Testis (tissue), 2 donors: ENCODE measurements at regions not wholly inside any gene's neighbourhood (a gene's known extent, or its start where the extent isn't known, plus 50 kb on each side); places are given as distances from the start of the nearest gene placed in this dataset.

ENCODE experiments used
- DNase-seq: peaks from one replicate; pipeline ENCODE4 v3.0.0-alpha.2; 2019
- H3K27ac ChIP-seq, 2 donors: fragments of 200-600 bp; sonication (generic); one replicate each; pipeline ENCODE4 v1.5.1; 2019
- H3K27me3 ChIP-seq: fragments of 200-600 bp; sonication (generic); one replicate; pipeline ENCODE4 v1.5.1; 2019
- H3K36me3 ChIP-seq: fragments of 200-600 bp; sonication (generic); one replicate; pipeline ENCODE4 v1.5.1; 2017; ENCODE audit warnings: low read depth; ENCODE audit errors: missing control alignments
- H3K4me1 ChIP-seq: fragments of 200-600 bp; sonication (generic); one replicate; pipeline ENCODE4 v1.5.1; 2019
- H3K4me3 ChIP-seq, 2 donors: fragments of 200-600 bp; sonication (generic); one replicate each; pipeline ENCODE4 v1.5.1; 2017 to 2019
- H3K9me3 ChIP-seq: fragments of 200-600 bp; sonication (generic); one replicate; pipeline ENCODE4 v1.5.1; 2017
- CTCF ChIP-seq, 3 experiments: fragments of 450-650 bp in 2 of 3; fragments of 200-600 bp in 1 of 3; sonication (generic) in 1 of 3; IDR thresholded peaks; one replicate each; pipeline ENCODE4 v1.5.1; 2016 to 2019; ENCODE audit warnings: antibody characterized with exemption in 3 of 3, mild to moderate bottlenecking in 2 of 3, moderate library complexity in 1 of 3
- POLR2A ChIP-seq: fragments of 450-650 bp; IDR thresholded peaks from one replicate; pipeline ENCODE4 v1.6.1; 2017; ENCODE audit warnings: antibody characterized with exemption, mild to moderate bottlenecking, moderate library complexity
- WGBS, 2 donors: methylation state at CpG; one replicate each; pipeline ENCODE4 v1.1.5; 2018; 5-methylcytosine and 5-hydroxymethylcytosine counted together
- intact Hi-C: fragments of 100-400 bp; cut with DNase I; formaldehyde crosslinking; loops from one replicate; pipeline ENCODE4 v1.15.1; 2023; ENCODE audit warnings: low total_unique reads

GRCh38 chr2:57759131-57759530 is 287.5 kb upstream of the VRK2 start:
- H3K27me3 ChIP-seq, result no peaks in the 10 kb centered on the region
- WGBS, 2 donors, result 10 to 11% methylated on average over 5 of the region's 5 CpGs
- intact Hi-C loops, result no loop called here
- no peaks in the 10 kb centered on the region for H3K9me3 ChIP-seq
- no peak for DNase-seq
- H3K27ac ChIP-seq, result no peak overlapping the region
- TF ChIP-seq POLR2A (no peak), CTCF (IDR thresholded peaks at IDR 0.05) (no peak)
- no peaks in the 10 kb centered on the region for H3K36me3 ChIP-seq
- no peak overlapping the region for H3K4me3 ChIP-seq
- H3K4me1 ChIP-seq, result peaks cover 6% of the 10 kb centered on the region

GRCh38 chr2:57759822-57760300 is 286.7 kb upstream of the VRK2 start:
- peak overlapping the region; percentile 15 to 16 for H3K4me3 ChIP-seq
- peaks cover 6% of the 10 kb centered on the region for H3K4me1 ChIP-seq
- no peaks in the 10 kb centered on the region for H3K9me3 ChIP-seq
- H3K36me3 ChIP-seq, result no peaks in the 10 kb centered on the region
- intact Hi-C loops, result no loop called here
- no peak overlapping the region for H3K27ac ChIP-seq
- TF ChIP-seq CTCF (IDR thresholded peaks at IDR 0.05), result peak; percentile 73 to 87 (median 86)
- TF ChIP-seq POLR2A, result no peak
- DNase-seq, result peak; percentile 92
- no peaks in the 10 kb centered on the region for H3K27me3 ChIP-seq
- WGBS, 2 donors, result 0% methylated on average over 19 of the region's 19 CpGs

GRCh38 chr2:57760381-57760801 is 286.2 kb upstream of the VRK2 start:
- no peaks in the 10 kb centered on the region for H3K9me3 ChIP-seq
- H3K27ac ChIP-seq, result no peak overlapping the region
- DNase-seq, result no peak
- peaks cover 6% of the 10 kb centered on the region for H3K4me1 ChIP-seq
- intact Hi-C loops, result no loop called here
- H3K4me3 ChIP-seq, result peak overlapping the region; percentile 15 to 16
- 46 to 49% methylated on average over 4 of the region's 4 CpGs for WGBS, 2 donors
- TF ChIP-seq CTCF (IDR thresholded peaks at IDR 0.05), result no peak
- no peak for TF ChIP-seq POLR2A
- H3K27me3 ChIP-seq, result no peaks in the 10 kb centered on the region
- H3K36me3 ChIP-seq, result no peaks in the 10 kb centered on the region

GRCh38 chr2:57776916-57777315 is 269.7 kb upstream of the VRK2 start:
- intact Hi-C loops, result no loop called here
- no peak overlapping the region for H3K27ac ChIP-seq
- H3K4me1 ChIP-seq, result no peaks in the 10 kb centered on the region
- no peaks in the 10 kb centered on the region for H3K9me3 ChIP-seq
- H3K4me3 ChIP-seq, result no peak overlapping the region
- TF ChIP-seq POLR2A (no peak), CTCF (IDR thresholded peaks at IDR 0.05) (no peak)
- H3K36me3 ChIP-seq, result no peaks in the 10 kb centered on the region
- H3K27me3 ChIP-seq, result no peaks in the 10 kb centered on the region
- 67 to 71% methylated on average over 2 of the region's 2 CpGs for WGBS, 2 donors
- DNase-seq, result no peak

- no peak for DNase-seq
- Histone ChIP-seq H3K4me1 (no peaks in the 10 kb centered on the region), H3K4me3 (no peak overlapping the region), H3K9me3 (no peaks in the 10 kb centered on the region), H3K36me3 (no peaks in the 10 kb centered on the region), H3K27me3 (no peaks in the 10 kb centered on the region), H3K27ac (no peak overlapping the region)
- no peak for TF ChIP-seq POLR2A
- intact Hi-C loops, result no loop called here
Measured at GRCh38 chr2:57782587-57782986, 264.0 kb upstream of the VRK2 start.
